HG02571 (cell line): ENCODE measurements at regions not wholly inside any gene's neighbourhood (a gene's known extent, or its start where the extent isn't known, plus 50 kb on each side); places are given as distances from the start of the nearest gene placed in this dataset.

Experiments used
- ATAC-seq: cut with Tn5 transposase; IDR thresholded peaks from one replicate; pipeline ENCODE4 v1.9.1; 2021; ENCODE audit warnings: mild to moderate bottlenecking, moderate library complexity; ENCODE audit not compliant: unreplicated experiment

GRCh38 chr2:150729495-150729955 lies 242.1 kb upstream of the RND3 start:
- ATAC-seq, result peak; percentile 69

DNA sequence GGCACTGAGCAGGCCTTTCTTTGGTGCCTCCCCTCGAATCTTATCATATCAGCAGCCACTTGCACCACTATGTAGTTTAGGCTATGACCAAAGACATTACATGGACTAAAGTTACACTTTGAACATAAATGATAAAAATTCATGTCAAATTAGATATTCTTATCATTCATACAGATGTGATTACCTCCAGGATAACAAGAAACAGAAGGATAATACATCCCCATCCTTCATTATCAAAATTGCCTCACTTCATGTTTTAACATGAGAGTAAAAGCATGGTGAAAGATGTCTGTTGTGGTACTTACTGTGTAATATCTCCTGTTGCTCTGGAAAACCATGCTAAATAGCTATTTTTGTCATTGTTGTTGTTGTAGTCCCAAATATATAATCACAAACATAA lies 230.8 kb upstream of the RND3 start:
- no peak for ATAC-seq

- no peak for ATAC-seq
Observed at GRCh38 chr2:150716186-150716585, 228.7 kb upstream of the RND3 start.

DNA sequence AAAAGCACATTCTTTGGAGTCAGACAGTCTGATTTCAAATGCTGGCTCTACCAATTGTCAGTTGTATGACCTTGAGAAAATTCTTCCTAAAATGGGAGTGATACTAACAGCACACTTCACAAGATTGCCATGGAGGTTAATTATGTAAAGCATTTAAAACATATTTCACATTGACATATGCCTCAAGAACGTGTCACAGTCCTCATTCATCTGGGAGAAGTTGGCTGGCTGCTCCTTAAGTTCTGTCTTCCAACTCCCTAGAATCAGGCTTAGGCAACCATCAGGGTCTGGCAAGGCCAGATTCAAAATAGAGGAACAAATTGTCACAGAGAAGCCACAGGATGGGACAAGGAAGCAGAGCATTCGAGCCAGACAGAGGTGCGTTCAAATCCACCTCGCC lies 228.0 kb upstream of the RND3 start:
- ATAC-seq, result no peak

DNA sequence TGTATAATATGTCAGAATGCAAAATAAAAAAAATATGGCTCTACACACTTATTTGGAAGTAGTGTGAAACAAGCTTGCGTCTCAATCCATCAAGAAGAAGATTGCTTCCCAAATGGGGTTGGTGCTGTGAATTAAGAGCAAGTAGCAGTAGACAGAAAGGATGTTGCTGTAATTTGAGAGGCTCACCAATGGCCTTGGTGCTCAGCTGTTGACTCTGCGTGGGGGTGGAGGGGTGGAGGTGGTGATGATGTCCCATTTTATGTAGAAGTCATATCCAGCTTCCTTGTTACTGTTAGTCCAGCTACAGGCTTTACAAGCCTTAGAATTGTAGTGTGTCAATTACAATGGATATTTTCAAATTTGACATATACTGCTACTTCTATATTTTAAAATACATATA lies 223.4 kb upstream of the RND3 start:
- ATAC-seq, result no peak

- ATAC-seq, result no peak
Observed at GRCh38 chr2:150710041-150710440, 222.6 kb upstream of the RND3 start.

DNA sequence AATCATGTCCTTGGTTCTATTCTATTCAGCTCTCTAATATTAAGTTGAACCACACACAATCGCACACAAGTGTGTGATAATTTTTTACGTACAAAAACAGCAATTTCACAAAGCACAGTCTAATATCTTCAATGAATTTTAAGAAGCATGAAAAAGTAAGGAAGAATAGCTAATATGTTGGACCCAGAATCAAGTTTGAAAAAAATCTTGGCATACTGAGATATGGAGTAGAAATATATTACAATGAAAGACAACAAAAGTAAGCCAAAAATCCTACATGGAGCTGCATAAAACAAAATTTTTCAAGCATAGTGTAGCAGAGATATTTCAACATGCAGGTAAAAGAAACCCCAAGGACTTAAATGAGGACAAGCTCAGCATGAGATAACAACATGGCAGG lies 219.1 kb upstream of the RND3 start:
- no peak for ATAC-seq

DNA sequence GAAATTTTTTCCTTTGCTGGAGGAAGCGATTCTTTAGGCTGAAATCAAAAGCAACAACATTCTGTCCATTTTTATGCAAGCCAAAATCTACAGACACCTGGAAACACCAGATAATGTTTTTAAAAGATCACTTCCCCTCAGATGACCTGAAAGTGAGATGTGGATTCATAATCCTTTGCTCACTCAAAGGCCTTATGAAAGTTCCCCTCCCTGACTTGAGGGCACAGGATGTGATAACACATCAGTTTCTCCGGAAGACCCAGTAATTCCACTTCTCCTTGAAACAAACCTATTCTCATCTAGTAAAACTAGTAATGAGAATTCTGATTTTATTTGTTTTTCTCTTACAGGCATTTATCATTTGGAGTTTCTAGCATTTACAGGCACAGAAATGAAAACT lies 218.3 kb upstream of the RND3 start:
- ATAC-seq, result no peak

DNA sequence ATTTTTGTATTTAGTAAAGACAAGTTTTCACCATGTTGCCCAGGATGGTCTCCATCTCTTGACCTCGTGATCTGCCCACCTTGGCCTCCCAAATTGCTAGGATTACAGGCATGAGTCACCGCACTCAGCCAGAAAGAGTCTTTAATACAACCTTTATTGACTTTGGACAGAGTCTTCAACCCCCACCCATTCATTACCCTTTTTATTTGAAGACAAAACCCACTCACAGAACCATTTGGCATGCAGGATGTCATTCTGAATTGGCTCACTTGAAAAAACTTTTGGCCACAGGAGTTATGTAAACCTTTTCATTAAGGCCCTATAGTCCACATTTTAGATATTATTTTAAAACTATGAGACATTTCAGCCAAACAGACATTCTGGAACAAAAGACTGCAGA lies 217.9 kb upstream of the RND3 start:
- no peak for ATAC-seq

GRCh38 chr2:150702791-150703190 lies 215.3 kb upstream of the RND3 start:
- ATAC-seq, result no peak

DNA sequence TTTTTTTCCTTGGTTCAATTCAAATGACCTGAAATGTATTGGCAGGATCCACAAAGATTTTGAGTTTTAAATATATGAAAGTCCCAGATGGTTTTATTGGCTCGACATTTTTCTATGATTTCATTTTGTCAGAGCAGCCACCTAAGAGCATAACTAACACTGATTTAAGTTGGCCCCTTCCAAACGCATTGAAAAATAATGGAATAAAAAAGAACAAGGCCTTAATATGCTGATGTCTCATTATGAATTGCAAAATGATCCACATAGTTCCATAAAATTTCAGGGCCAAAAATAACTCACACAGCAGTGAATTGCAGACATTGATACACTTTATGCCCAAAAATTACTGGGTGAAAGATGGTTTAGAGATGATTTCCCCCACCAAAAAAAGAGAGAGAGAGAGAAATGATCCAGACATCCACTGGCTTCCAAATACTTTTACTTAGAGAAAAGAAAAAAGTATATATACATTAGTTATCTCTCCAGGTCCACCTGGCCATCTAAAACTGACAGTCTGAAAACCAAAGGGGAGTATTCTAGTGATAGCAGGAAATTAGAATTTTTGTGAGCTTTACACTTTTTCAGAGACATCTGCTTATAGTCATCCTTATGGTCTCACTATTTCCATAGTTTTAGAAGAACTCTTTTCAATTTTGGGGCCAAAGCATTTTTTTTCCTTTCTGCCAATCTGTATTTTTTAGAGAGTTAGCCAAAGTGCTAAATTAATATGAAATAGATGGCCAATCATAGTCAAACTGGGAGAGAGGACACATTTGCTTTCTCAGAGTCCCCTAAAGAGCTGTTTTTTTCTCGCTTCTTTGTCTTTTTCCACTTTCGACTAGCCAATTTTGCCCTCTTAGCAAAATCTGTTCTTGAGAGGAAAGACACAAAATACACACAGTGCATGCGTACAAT lies 213.5 kb upstream of the RND3 start:
- ATAC-seq, result no peak

DNA sequence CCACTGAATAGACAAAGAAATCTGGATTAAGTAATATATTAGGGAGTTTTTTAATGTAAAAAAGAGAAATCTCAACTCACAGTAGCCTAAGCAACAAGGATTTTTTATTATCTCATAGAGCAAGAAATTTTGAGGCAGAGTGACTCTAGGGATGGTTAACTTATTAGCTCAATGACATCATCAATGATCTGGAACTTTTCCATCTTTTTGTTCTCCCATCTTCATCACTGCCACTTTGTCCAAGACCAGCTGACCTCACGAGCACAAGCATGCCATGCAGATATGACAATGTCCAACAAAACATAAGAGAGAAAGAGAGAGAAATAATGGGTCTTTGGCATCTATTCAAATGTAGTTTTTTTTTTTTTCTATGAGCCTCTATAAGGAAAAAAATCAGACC lies 211.8 kb upstream of the RND3 start:
- no peak for ATAC-seq

GRCh38 chr2:150698016-150698661 lies 210.7 kb upstream of the RND3 start:
- no peak for ATAC-seq

GRCh38 chr2:150697596-150697995 lies 210.1 kb upstream of the RND3 start:
- no peak for ATAC-seq

- ATAC-seq, result no peak
Observed at GRCh38 chr2:150695451-150696135, 208.1 kb upstream of the RND3 start.

GRCh38 chr2:150693556-150693955 lies 206.1 kb upstream of the RND3 start:
- no peak for ATAC-seq

GRCh38 chr2:150690870-150691269 lies 203.4 kb upstream of the RND3 start:
- no peak for ATAC-seq

DNA sequence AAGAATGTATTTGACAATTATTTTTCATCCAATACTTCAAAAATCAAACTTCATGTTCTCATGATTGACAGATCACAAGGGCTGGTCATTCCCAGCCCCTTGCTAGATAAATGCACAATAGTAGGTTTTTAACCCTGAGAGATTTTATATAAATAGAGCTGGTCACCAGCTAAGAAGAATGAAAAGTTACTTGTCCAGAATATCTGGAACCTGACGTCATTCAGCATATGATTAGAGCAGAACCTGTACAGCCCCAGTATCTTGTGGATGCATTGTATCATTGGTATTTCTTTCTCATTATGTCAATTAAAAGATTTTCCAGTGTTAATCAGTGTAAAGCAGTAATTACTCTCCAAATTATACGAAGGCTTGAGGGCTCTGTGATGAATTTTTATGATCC lies 202.8 kb upstream of the RND3 start:
- no peak for ATAC-seq

DNA sequence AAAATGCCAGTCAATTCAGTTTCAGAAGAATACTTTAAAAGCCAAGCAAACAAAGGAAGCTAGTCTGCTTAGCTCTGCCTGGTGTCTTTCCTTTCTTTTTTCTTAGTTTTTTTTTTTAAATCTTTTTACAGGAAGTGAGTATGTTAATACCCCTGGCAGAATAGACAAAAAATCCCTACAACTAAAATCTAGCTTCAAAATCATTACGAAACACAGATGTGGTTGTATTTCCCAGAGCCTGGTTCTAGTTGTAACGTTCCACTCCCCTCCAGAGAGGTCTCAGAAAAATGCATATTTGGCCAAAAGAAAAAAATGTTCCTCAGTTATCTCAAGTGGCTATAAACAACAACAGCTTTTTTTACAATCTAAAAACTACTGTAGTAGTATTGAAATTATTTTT lies 202.1 kb upstream of the RND3 start:
- no peak for ATAC-seq

DNA sequence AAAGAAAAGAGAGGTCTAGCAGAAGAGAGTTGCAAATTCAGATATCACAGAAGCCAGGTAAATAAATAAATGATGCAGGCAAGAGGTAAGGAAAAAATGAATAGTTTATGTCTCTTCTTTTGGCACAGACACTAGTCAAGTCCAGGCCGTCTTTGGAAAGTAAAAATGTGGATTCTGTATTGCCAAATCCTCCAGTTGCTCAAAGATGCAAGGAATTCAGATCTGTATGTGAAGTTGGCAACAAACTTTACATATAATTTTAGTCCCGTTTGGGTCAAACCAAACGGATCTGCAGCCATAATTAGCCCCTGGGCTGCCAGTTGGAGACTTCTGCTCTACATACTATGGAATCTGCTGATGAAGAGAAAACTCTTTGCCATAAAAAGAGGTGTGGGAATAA lies 200.5 kb upstream of the RND3 start:
- ATAC-seq, result no peak

- ATAC-seq, result no peak
Observed at GRCh38 chr2:150686391-150686790, 198.9 kb upstream of the RND3 start.
